GM12892 (cell line): ENCODE measurements at regions not wholly inside any gene's neighbourhood (a gene's known extent, or its start where the extent isn't known, plus 50 kb on each side); places are given as distances from the start of the nearest gene placed in this dataset.

Experiments
- POLR2AphosphoS5 ChIP-seq: IDR thresholded peaks from 2 replicates; pipeline ENCODE4 v1.6.1; 2011; ENCODE audit warnings: low read depth, low read length, control low read depth
- TAF1 ChIP-seq: IDR thresholded peaks from 2 replicates; pipeline ENCODE4 v1.6.1; 2011; ENCODE audit warnings: low read depth, mild to moderate bottlenecking, control low read depth, low read length, borderline replicate concordance

- TF ChIP-seq POLR2AphosphoS5, result no peak
- TF ChIP-seq TAF1, result no peak
Observed at GRCh38 chr11:8328848-8329330, 65.2 kb upstream of the LMO1 start.
